CD4-positive, alpha-beta T cell (primary cell): ENCODE measurements at regions not wholly inside any gene's neighbourhood (a gene's known extent, or its start where the extent isn't known, plus 50 kb on each side); places are given as distances from the start of the nearest gene placed in this dataset.

ENCODE experiments used
- ATAC-seq: fragments of 200-7000 bp; cut with Tn5 transposase; one replicate; pipeline ENCODE4 v1.10.0; 2022; ENCODE audit warnings: mild to moderate bottlenecking; ENCODE audit not compliant: poor library complexity
- CTCF ChIA-PET: fragments of 350-600 bp; sonication (Branson Sonifier 250); formaldehyde crosslinking; loops from one replicate; lab custom pipeline; 2021; ENCODE audit warnings: antibody characterized with exemption, inconsistent platforms; lab: Charles Lee
- POLR2A ChIA-PET: fragments of 350-600 bp; sonication (Branson Sonifier 250); formaldehyde crosslinking; loops from one replicate; lab custom pipeline; 2021; ENCODE audit warnings: antibody characterized with exemption, inconsistent platforms; lab: Charles Lee
- DNase-seq, 14 experiments: peaks; one replicate each; pipeline ENCODE4 v3.0.0-alpha.2; 2013 to 2020; ENCODE audit warnings: mixed read lengths in 2 of 14
- H3K27ac ChIP-seq, 2 donors: one replicate each; pipeline versions ENCODE4 v1.5.1 to v1.7.0; 2013; ENCODE audit warnings: low read length in 2 of 2, low read depth in 1 of 2, mild to moderate bottlenecking in 1 of 2
- H3K27me3 ChIP-seq, 2 experiments: 1 replicate in 1 of 2; 2 replicates in 1 of 2; pipeline versions ENCODE4 v1.6.1 to v1.7.0; 2013; ENCODE audit warnings: low read length in 2 of 2, control low read depth in 1 of 2, mild to moderate bottlenecking in 1 of 2, moderate library complexity in 1 of 2; ENCODE audit not compliant: insufficient read depth in 2 of 2, control insufficient read depth in 1 of 2
- H3K36me3 ChIP-seq: one replicate; pipeline ENCODE4 v1.6.1; 2013; ENCODE audit warnings: low read length, control low read depth; ENCODE audit not compliant: insufficient read depth
- H3K4me1 ChIP-seq: one replicate; pipeline ENCODE4 v1.6.1; 2013; ENCODE audit warnings: low read length, control low read depth; ENCODE audit not compliant: insufficient read depth
- H3K4me3 ChIP-seq: one replicate; pipeline ENCODE4 v1.5.1; 2013; ENCODE audit warnings: mild to moderate bottlenecking, low read length, moderate library complexity
- H3K9me3 ChIP-seq, 2 experiments: 1 replicate in 1 of 2; 2 replicates in 1 of 2; pipeline versions ENCODE4 v1.6.1 to v1.7.0; 2013; ENCODE audit warnings: low read length in 2 of 2, mild to moderate bottlenecking in 2 of 2, control low read depth in 1 of 2, moderate library complexity in 1 of 2; ENCODE audit not compliant: control insufficient read depth in 1 of 2, insufficient read depth in 1 of 2
- H3K27ac Mint-ChIP-seq: one replicate; pipeline ENCODE4 v1.8.0; 2020; ENCODE audit warnings: mixed read lengths
- H3K27me3 Mint-ChIP-seq: one replicate; pipeline ENCODE4 v1.8.0; 2021; ENCODE audit warnings: mixed read lengths
- H3K36me3 Mint-ChIP-seq: one replicate; pipeline ENCODE4 v1.8.0; 2021; ENCODE audit warnings: low read depth, mixed read lengths
- H3K4me1 Mint-ChIP-seq: one replicate; pipeline ENCODE4 v1.8.0; 2021; ENCODE audit warnings: low read depth, mixed read lengths
- H3K4me3 Mint-ChIP-seq: one replicate; pipeline ENCODE4 v1.8.0; 2020; ENCODE audit warnings: mild to moderate bottlenecking, mixed read lengths
- H3K9me3 Mint-ChIP-seq: one replicate; pipeline ENCODE4 v1.8.0; 2020; ENCODE audit warnings: mixed read lengths
- intact Hi-C, 2 experiments: fragments of 100-400 bp; cut with DNase I in 1 of 2; cut with micrococcal nuclease in 1 of 2; formaldehyde crosslinking; loops; one replicate each; pipeline versions ENCODE4 v1.15.1 to v1.9.0; 2023 to 2025; cut with DNase I, micrococcal nuclease
- TF ChIP-seq, protein P1 (sequence below): fragments of 200-600 bp; IDR thresholded peaks from one replicate; pipeline ENCODE4 v1.8.0; 2022; ENCODE audit warnings: antibody characterized with exemption, mild to moderate bottlenecking

DNA sequence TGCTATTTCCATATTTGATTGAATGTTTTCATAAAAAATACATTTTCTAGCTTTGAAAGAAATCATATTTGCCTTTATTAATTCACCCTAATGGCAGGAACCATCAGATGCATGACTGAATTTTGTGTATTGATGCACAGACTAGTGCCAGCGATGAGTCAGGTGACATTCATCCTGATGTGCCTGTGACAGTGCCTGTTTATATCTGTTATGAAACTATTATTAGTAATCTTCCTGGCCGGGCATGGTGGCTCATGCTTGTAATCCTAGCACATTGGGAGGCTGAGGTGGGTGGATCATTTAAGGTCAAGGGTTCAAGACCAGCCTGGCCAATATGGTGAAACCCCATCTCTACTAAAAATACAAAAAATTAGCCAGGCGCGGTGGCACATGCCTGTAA lies 170.0 kb downstream of the TSN start:
- DNase-seq (no peak), ATAC-seq (no peak)
- no peak overlapping the region for H3K4me3 ChIP-seq
- TF ChIP-seq, protein P1, sequence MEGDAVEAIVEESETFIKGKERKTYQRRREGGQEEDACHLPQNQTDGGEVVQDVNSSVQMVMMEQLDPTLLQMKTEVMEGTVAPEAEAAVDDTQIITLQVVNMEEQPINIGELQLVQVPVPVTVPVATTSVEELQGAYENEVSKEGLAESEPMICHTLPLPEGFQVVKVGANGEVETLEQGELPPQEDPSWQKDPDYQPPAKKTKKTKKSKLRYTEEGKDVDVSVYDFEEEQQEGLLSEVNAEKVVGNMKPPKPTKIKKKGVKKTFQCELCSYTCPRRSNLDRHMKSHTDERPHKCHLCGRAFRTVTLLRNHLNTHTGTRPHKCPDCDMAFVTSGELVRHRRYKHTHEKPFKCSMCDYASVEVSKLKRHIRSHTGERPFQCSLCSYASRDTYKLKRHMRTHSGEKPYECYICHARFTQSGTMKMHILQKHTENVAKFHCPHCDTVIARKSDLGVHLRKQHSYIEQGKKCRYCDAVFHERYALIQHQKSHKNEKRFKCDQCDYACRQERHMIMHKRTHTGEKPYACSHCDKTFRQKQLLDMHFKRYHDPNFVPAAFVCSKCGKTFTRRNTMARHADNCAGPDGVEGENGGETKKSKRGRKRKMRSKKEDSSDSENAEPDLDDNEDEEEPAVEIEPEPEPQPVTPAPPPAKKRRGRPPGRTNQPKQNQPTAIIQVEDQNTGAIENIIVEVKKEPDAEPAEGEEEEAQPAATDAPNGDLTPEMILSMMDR = no peak
- H3K27me3 Mint-ChIP-seq = peaks cover 14% of the 10 kb centered on the region
- peaks cover 3% of the 10 kb centered on the region in 2 experiments for H3K9me3 ChIP-seq
- H3K27ac ChIP-seq = no peak overlapping the region
- H3K27me3 ChIP-seq = peaks cover 0 to 2% of the 10 kb centered on the region in 2 experiments
- H3K36me3 Mint-ChIP-seq = no peaks in the 10 kb centered on the region
- no peaks in the 10 kb centered on the region for H3K9me3 Mint-ChIP-seq
- CTCF ChIA-PET = no interaction called here
- H3K4me3 Mint-ChIP-seq = no peak overlapping the region
- H3K4me1 ChIP-seq = no peaks in the 10 kb centered on the region
- intact Hi-C loops = no loop called here
- H3K27ac Mint-ChIP-seq = no peak overlapping the region
- no peaks in the 10 kb centered on the region for H3K36me3 ChIP-seq
- no peaks in the 10 kb centered on the region for H3K4me1 Mint-ChIP-seq
- POLR2A ChIA-PET = no interaction called here

DNA sequence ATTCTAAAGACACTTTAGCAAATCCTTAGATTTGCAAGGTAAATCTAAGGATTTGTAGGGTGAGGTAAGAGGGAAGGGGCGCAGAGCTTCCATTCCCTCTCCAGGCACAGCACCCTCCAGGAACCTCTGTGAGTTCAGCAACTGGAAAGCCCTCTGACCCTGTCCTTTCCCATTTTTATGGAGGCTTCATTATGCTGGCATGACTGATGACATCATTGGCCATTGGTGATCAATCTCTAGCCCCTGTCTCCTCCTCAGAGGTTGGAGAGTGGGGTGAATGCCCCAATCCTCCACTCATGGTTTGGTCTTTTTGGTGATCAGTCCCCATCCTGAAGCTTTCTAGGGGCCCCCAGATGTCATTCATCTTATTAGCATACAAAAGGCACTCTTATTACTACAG lies 187.8 kb downstream of the TSN start:
- no peaks in the 10 kb centered on the region for H3K4me1 Mint-ChIP-seq
- H3K9me3 ChIP-seq = no peaks in the 10 kb centered on the region

DNA sequence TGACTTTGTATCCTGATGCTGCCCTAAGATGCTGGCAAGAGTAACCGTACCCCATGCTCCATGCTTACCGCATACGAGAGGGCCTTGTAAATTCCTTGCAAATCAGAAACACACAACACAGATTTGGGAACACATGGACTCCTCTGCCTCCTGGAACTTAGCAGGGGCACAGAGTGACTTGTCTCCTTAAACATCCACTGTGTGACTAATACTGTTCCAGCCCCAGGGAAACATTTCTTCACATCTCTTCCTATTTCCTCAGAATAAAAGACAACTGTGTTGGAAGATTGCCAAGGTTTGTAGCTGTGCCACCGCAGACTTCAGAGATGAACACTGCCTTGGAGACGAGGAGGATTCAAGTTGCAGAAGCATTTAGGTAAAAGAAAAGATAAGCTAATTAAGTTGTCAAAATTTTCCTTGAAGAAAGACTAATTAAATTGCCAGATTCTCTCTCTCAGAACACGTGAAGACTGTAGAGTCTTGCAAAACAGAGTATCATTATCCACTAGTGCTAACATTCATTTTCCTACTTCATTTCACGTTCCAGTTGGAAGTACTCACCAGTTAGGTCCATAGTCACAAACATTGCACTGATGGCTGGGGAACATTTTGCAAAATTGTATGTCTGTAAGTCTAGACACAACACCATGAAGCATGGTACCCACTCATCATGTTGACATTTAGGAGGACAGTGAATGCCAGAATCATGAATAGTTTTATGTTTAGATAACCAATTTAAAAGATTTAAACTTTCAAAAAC lies 188.8 kb downstream of the TSN start:
- H3K9me3 Mint-ChIP-seq = no peaks in the 10 kb centered on the region
- POLR2A ChIA-PET = no interaction called here
- TF ChIP-seq, protein P1 = no peak

More for the DNA sequence above, 187.8 kb downstream of the TSN start:
- TF ChIP-seq, protein P1 = no peak
- Mint-ChIP-seq H3K36me3 (no peaks in the 10 kb centered on the region), H3K9me3 (no peaks in the 10 kb centered on the region), H3K4me3 (no peak overlapping the region), H3K27ac (no peak overlapping the region), H3K27me3 (no peaks in the 10 kb centered on the region)
- intact Hi-C loops = no loop called here
- ATAC-seq (no peak), DNase-seq (no peak)
- H3K36me3 ChIP-seq = no peaks in the 10 kb centered on the region
- CTCF ChIA-PET = no interaction called here
- H3K27me3 ChIP-seq = no peaks in the 10 kb centered on the region
- POLR2A ChIA-PET = no interaction called here
- no peak overlapping the region for H3K4me3 ChIP-seq
- H3K4me1 ChIP-seq = no peaks in the 10 kb centered on the region
- no peak overlapping the region for H3K27ac ChIP-seq

More for the DNA sequence above, 188.8 kb downstream of the TSN start:
- H3K27ac Mint-ChIP-seq = no peak overlapping the region
- no peak overlapping the region for H3K27ac ChIP-seq
- H3K4me3 ChIP-seq = no peak overlapping the region
- H3K27me3 Mint-ChIP-seq = peaks cover under 1% of the 10 kb centered on the region
- H3K27me3 ChIP-seq = no peaks in the 10 kb centered on the region
- no peaks in the 10 kb centered on the region for H3K9me3 ChIP-seq
- H3K36me3 ChIP-seq = no peaks in the 10 kb centered on the region
- no peak overlapping the region for H3K4me3 Mint-ChIP-seq
- CTCF ChIA-PET = no interaction called here
- H3K4me1 ChIP-seq = no peaks in the 10 kb centered on the region
- no peak for ATAC-seq
- DNase-seq = peak in 1 of 14 experiments; percentile 4
- no peaks in the 10 kb centered on the region for H3K4me1 Mint-ChIP-seq
- intact Hi-C loops = no loop called here
- no peaks in the 10 kb centered on the region for H3K36me3 Mint-ChIP-seq
